ENCODE measurements at regions not wholly inside any gene's neighbourhood (a gene's known extent, or its start where the extent isn't known, plus 50 kb on each side); places are given as distances from the start of the nearest gene placed in this dataset.

DNA sequence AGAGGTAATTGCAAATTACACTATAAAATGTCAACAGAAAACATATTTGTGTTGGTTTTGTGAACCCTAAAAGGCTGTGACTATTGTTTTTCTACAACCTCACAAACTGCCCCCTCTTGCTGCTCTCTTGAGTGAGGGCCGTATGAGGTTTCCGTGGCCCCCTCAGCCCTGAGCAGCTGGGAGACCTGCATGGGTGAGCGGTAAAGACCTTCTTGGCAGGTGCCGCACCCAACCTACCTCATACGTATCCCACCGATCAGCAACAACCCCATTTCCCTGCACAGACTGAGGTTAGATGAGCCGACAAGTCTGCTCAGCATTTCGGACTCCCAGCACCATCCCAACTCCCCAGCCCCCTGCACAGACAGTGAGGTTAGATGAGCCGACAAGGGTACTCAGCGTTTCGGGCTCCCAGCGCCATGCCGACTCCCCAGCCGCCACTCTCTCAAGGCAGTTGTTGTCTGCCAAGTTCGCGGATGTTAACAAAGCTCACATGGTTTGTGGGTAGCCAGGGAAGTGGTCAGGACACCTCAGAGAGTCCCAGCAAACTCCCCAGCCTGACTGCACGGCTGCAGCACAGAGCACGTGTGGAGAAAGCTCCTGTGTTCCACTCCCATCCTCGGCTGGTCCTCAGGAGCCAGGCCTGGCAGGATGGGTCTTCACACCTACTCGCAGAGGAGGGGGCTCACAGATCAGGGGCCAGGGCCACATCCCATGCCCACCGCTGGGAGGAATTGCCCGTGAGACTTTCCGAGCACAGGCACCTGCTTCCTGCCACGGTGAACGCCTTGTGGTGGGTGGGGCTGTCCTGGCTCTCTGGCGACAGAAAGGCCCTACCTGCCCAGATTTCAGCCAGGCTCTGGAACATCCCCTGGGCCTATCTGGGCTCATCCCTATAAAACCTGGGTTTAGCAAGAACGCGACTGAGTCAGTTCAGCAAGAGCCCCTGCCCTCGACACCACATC lies 502.9 kb downstream of the BRD1 start:
- DNase-seq (ENCODE audit: low read depth) = no peak

DNA sequence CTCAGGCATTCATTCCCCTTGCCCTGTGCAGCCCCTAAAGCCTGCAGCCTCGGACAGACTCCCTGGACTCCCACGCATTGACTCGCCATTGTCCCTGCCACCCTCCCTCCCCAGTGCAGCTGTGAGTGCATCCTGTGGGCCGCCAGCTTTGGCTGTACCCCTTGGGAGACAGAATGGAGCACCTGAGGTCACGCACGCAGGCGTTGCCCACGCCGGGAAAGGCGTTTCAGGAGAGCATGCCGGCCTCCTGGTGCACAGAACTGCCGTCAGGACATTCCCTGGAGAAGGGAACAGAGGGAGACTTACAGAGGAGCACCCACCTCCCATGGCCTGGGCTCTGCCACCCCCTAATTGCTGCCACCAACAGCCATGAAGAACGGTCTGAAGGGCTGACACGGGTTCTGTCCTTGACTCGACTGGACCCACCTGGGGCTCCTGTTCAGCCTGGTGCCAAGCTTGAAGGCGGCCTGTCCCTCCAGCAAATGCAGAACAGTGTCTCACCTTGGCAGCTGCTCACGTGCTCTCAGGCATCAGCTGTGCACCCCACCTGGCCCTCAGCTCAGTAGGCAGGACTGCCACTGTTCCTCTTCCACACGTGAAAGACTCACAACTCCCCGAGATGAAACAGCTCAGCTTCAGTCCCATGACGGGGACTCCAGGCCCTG lies 503.8 kb downstream of the BRD1 start:
- DNase-seq (ENCODE audit: low read depth) = no peak

DNA sequence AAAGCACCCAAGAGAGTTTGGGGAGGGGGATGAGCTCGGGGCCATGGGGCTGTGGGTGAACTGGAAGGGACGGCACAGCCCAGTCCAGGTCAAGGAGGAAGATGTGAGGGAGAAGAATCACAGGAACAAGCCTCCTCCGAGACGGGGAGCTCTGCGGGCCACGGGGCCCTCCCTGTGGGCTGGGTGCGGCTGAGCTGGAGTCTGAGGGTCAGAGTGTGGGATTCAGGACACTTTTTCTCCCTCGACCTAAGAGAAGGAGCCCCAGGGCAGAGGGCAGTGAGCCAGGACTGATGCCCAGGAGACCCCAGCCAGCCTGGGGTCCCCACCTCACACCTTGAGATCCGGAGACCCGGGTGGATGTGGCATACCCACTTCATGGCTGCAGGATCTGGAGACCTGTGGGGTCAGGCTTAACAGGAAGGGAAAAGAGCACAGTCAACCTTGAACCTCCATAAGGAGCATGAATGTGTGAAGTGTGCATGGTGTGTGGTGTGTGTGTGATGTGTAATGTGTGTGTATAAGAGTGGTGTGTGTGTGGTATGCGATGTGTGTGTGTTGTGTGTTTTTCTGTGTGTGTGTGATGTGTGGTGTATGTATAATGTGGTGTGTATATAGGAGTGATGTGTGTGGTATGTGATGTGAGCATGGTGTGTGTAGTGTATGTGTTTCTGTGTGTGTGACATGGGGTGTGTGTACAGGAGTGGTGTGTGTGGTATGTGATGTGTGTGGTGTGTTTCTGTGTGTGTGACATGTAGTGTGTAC lies 504.6 kb downstream of the BRD1 start:
- DNase-seq (ENCODE audit: low read depth) = no peak

DNA sequence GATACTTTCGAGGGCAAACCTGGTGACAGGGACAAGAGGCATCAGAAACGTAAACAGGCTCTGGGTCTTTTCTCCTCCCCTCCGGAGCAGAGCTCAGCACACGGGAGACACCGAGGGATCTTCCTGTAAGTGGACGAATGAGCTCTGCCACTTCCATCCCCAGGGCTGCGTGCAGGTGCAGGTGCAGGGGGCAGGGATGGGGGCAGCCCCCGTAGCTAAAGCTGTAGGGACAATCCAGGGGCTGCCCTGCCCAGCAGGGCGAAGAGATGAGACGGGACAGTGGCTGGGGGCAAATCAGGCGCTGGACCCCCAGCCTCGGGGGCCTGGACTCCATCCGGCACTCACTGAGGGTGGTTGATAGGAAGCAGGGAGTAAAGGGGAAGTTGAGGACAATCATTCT lies 505.4 kb downstream of the BRD1 start:
- DNase-seq (ENCODE audit: low read depth) = no peak

DNA sequence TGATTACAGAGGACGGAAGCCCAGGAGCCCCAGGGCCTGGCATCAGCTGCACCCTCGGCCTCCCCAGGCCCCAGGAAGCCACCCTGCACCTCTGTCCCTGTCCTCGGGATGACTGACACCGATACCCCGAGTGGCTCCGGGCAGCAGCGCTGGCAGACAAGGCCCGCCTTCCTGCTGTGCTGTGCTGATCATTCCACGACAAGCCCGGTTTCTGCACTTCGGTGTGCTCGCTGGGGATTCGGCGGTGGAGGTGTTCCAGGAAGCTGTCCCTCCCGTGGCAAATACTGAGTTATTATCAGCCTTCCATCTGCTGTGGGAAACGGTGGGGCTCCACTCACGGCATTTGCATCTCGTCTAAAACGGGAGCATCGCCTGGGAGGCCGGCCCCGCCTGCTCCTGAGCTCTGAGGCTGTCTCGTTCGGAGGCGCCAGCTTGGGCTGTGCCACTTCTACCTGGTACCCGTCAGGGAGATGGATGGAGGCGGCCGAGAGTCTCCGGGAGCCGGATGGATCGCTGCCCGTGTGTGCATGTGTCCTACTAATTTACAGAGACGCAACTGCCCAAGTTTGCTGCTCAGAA lies 506.1 kb downstream of the BRD1 start:
- DNase-seq (ENCODE audit: low read depth) = no peak

DNA sequence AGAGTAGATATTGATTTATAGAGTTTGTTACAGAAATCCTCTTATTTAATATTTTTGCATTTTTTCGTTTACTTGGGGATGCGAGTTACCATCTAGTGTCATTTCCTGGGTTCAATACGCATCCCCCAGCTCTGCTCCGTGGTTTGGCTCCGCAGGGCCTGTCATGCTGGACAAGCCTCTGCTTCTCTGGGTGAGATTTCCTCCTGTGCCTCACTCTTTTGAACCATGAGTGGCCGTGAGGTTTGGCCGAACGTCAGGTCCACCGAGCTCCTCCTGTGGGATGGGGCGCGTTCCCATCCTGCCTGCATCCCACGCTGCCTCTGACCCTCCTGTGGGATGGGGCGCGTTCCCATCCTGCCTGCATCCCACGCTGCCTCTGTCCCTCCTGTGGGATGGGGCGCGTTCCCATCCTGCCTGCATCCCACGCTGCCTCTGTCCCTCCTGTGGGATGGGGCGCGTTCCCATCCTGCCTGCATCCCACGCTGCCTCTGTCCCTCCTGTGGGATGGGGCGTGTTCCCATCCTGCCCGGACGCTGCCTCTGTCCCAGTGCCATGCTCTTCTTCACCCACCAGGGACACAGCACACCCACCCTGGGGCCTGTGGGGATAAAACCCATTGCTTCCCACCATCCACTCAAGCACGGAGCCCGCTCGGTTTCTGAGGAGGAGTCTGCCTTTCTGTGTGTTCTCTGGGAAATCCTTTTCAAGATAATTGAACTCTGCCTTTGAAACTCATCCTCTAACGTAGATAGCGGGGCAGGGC lies 506.8 kb downstream of the BRD1 start:
- DNase-seq (ENCODE audit: low read depth) = no peak

DNA sequence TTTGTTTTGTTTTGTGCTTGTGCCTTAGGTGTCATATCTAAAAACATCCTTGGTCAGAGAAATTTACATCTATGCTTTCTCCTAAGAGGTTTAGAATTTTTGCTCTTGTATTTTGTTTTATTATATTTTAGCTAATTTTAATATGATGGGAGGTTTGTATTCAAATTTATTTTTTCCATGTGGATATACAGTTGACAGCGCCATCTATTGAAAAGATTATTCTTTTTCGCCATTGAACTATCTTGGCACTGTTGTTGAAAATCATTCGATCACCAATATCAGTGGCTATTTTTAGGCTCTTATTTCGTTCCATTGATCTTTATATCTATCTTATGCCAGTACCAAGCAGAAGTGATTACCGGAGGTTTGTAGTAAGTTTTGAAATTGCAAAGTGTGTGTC lies 510.3 kb downstream of the BRD1 start:
- no peak for DNase-seq (ENCODE audit: low read depth)

DNA sequence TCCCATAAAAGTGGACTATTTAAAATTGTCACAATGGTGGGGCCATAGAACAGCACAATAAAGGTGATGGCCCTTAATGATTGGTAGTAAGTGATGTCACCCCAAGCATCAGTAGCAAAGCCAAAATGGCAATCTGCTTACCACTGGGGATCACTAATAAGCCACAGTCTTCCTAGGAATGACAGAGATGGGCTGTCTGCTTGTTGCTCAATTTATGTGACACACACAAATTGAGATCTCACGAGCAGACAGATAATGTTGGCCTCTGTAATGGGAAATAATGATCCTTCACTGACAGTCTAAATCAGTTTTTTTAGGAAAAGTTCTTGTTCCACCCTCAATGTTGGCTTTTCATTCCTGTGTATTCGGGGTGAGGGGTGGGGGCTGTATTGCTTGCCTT lies 515.1 kb downstream of the BRD1 start:
- no peak for DNase-seq (ENCODE audit: low read depth)

DNA sequence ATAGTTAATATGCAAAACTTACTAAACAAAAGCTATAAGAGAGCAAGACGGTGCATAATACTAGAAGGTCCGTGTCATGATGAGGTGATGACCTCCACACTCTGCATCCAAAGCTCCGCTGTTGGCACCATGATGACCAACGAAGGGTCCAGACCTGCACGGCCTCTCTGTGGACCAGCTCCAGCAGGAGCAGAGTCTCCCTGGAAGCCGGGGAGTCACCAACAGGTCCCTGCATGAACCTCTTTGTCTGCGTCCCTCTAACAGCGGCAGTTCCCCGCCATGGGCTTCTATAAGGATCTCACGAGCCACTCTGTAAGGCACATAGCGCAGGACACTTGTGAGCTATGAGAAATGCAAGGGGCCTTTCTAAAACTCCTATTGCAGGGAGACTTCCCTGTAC lies 517.3 kb downstream of the BRD1 start:
- DNase-seq (ENCODE audit: low read depth) = no peak

DNA sequence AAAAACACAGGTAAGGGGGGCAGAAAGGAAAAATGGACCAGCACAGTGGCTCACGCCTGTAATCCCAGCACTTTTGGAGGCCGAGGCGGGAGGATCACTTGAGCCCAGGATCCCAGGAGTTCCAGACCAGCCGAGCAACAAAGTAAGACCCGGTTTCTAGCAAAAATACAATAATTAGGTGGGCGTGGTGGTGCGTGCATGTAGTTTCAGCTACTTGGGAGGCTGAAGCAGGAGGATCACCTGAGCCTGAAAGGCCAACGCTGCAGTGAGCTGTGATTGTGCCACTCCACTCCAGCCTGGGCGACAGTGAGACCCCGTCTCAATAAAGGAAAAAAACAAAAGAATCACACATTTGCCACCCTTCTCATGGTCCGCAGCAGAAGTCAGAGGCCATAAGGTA lies 519.4 kb downstream of the BRD1 start:
- no peak for DNase-seq (ENCODE audit: low read depth)

DNA sequence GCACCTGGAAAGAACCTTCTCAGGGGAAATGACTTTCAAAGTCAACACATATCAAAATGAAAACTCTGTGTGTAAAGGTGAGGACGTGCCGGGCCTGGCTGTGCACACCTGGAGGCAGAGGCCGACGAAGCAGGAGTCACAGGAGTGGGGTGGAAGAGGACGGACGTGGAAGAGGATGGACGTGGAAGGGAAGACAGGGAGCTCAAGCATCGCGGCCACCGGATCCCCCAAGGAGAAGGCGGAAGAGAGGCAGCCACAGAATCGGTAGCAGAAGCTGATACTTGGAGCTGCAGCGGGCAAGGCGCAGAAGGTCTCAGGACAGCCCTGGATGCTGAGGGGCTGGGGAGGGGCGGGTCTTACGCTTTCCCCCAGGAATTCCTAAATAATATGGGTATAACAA lies 519.8 kb downstream of the BRD1 start:
- no peak for DNase-seq (ENCODE audit: low read depth)

DNA sequence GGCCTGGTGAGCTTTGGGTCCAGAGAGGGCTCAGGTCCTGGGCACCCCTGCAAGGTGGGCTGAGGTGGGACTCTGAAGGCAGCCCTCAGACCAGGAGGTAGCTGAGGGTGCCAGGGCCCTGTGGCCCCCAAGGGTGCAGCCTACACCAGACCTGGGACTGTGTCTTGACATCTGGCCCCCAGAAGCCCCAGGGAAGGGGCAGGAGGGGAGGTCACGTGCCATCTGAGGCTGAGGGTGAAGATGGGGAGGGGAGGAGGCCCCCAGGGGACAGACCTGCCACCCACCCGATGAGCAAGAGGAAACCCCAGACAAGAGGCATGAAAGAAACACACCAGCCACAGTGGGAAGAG lies 520.2 kb downstream of the BRD1 start:
- no peak for DNase-seq (ENCODE audit: low read depth)

DNA sequence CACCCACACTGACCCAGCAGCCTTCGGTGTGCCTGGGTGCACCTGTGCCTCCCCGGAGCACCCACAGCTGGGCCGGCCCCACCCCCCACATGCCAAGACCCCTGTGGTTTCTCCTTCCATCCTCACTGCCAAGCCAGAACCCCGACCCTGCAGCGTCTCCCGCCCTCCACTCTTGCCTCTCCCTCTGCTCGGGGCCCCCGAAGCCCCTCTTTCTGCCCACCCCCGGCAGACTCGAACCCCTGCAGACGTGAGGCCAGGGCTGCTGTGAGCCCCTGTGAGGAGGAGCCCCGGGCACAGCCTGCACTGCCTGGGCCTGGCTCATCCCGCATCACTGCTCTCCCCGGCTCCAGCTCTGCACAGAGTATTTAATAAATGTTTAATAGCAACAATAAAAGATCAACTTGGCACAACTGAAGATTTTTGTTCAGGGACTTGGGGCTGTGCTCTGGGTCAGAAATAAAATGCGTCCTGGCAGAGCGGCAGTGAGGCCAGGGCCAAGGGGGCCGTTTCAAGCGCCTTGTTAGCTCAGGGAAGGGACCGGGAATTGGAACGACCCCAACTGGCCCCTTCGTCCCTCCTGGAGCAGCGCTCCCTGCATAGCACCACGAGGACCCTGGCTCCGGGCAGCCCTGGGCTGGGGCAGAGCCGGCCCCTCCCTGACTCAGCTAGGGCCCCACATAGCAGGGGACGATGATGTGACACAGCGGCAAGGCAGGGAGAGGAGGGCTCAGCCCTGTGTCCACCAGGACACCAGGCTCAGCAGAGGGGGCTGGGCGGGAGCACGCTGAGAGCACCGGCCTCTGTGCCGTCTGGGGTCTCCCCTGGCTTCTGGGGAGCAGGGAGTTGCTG lies 520.8 kb downstream of the BRD1 start:
- no peak for DNase-seq (ENCODE audit: low read depth)

DNA sequence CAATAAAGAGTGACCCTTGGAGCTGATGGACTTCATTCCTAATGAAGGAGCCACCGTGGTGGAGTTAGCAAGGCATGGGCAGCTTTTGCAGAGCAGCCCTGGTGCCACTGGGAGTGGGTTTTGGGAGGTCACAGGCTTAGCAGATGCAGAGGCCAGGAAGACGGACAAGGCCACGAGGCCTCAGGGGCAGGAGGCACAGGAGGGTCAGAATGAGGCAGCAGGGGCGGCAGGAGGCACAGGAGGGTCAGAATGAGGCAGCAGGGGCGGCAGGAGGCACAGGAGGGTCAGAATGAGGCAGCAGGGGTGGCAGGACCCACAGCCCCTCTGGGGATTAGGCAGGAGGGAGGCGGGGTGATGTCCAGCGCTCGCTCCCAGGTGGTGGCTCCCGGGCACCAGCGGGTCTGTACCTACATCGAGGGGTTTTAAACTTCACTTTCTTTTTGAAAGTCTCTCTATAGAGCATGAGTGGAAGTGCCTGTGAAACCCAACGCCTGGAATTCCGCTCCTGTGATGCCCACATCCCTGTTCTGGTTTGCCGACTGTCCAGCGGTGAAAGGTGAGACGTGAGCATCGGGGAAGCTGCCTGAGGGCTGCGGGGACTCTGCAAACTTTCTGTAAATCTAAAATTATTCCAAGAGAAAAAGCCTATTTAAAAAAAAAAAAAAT lies 521.6 kb downstream of the BRD1 start:
- DNase-seq (ENCODE audit: low read depth) = no peak

DNA sequence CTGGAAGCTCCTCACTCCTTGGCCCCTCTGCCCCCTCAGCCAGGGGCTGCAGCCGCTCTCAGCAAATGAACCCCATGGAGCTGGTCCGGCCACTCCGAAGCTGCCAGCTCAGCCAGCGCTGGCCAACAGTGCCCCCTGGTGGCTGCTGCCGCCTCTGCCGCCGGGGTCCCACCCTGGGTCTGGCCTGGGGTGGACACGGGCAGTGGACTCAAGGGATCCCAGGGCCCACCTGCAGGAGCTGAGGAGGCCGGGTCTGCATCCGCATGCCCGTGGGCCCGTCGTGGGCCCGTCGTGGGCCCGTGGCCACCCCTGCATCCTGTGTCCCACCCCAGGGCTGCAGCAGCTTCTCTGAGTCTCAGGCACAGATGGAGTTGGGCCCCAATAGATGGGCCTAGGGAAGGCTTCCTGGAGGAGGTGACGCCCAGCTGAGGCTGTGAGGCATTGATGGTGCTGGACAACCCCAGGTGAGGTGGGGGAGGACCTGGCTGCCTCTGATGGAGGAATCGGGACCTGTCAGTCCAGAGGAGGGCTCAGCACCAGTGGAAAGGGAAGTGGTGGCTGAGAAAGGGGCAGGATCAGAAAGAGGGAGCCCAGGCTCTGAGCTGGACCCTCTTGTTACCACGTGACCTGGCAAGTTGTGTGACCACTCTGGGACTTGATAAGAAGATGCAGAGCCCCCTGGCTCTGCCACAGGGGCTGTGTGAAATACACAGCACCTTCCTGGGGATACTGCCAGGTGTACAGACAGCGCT lies 522.3 kb downstream of the BRD1 start:
- DNase-seq (ENCODE audit: low read depth) = peak; percentile 34

DNA sequence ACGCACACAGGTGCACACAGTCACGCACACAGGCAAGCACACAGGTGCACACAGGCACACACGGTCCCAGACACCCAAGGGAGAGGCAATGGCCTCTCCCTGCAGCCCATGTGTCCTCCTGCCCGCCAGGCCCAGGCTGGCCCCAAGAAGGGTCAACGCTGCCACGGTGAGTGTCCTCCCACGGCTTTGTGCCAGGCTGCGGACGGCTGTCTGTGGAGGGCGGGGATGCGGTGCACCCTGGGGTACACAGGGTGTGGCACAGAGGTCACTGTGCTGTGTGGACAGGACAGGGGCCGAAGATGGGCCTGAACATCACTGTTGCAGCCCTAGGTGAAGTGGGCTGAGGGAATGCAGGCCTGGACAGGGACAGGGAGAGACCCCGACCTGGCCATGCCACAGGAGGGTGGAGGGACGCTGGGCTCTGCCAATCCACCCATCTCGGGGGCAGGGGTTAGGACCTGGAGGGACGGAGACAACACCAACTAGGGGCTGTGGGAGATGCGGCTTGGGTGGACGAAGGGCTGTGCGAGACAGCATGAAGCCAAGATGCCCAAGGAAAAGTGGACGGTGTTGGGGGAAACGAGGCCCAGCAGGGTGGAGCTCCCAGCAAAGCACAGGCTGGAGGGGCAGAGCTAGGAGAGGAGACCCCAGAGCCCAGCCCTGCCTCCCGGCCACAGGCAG lies 523.8 kb downstream of the BRD1 start:
- no peak for DNase-seq (ENCODE audit: low read depth)

DNA sequence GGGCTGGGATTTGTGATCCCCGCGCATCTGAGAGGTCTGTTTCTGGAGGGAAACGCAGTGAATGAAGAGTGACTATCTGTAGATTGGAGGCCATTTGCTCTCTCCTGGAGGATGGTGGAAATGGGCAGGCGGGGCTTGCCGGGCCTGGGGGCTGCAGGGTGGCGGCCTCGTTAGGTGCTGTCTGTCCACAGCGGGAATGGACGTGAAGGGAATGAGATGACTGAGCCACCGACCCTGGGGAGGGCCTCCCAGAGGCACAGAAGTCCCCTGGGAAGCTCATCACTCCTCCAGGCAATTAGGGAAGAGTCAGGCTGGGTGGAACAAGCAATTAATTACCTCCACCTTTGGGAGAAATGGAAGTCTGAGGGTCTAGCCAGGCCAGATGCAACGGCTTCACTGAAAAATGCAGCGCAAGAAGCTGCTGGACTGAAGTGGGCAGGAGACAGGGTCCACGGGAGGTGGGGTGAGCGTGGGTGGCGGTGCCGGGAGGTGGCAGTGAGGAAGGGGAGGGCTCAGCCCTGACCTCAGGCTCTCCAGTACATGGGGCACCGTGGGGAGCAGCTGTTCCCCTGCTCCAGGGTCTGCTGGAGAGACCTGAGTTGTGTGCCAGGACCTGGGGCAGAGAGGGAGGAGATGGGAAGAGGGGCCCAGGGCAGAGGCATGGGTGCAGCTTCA lies 524.5 kb downstream of the BRD1 start:
- no peak for DNase-seq (ENCODE audit: low read depth)

DNA sequence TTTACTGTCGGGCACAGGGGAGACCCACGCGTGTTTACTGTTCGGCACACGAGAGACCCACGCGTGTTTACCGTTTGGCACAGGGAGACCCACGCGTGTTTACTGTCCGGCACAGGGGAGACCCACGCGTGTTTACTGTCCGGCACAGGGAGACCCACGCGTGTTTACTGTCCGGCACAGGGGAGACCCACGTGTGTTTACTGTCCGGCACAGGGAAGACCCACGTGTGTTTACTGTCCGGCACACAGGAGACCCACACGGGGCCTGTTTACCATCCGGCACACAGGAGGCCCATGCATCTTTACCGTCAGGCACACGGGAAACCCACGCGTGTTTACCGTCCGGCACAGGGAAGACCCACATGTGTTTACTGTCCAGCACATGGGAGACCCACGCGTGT lies 525.1 kb downstream of the BRD1 start:
- no peak for DNase-seq (ENCODE audit: low read depth)

DNA sequence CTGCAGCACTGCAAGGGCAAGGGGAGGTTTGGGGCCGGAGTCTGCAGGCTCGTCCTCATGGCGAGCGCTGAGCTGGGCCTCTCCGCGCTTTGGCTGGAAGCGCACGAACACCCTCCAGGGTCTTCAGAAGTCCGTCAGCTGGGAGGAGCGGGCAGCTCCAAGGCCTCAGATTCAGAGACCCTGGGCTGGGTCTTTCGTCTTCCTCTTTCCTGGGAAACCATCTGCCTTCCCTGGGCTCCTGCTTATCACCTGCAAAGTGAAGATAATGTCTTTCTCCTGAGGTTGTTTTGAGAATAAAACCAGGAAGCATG lies 525.6 kb downstream of the BRD1 start:
- DNase-seq (ENCODE audit: low read depth) = no peak
